ENCODE measurements at regions not wholly inside any gene's neighbourhood (a gene's known extent, or its start where the extent isn't known, plus 50 kb on each side); places are given as distances from the start of the nearest gene placed in this dataset.
"Not testable (repeated sequence)": the region's sequence is repeated elsewhere in the genome, so short reads cannot be mapped to it uniquely, and the experiment has no call there.

GRCh38 chr5:121006217-121006616 is 542.1 kb downstream of the PRR16 start:
- no peak for DNase-seq

DNA sequence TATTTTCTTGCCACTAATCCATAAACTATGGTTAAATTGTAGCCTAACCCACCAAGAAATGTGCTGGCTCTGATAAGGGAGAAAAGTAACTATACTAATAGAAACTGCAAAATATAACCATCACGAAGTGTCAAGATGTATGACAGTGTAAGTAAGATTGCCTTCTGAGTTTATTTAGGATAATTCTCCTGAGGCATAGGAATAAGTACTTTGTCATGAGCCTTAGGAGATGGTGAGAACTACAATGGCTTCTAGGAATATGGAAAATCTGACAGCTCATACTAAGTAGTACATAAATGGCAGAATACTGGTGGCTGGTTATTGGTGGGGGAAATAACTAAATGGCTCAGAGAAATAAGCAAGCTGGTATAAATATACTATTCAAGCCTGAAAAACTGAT is 543.9 kb downstream of the PRR16 start:
- no peak for DNase-seq

GRCh38 chr5:121009058-121009457 is 545.0 kb downstream of the PRR16 start:
- no peak for DNase-seq

- no peak for DNase-seq
Observed at GRCh38 chr5:121018004-121018403, 553.9 kb downstream of the PRR16 start.

DNA sequence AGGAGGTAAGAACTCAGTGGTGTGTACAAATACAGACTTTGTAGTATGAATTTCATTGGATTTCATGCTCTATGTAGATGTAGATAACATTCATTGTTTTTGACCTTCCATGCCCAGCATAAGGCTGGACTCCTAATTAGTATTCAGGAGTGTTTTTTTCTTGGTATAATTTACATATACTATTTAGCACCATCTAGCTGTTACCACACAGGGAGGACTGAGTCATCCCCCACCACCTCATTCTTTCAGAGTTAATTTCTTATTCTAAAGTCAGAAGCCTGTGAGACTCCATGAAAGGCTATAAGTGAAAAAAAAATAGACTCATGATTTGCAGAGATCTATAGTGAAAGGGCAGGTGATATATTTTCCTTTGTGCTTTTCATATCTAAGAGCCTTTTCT is 555.0 kb downstream of the PRR16 start:
- no peak for DNase-seq

GRCh38 chr5:121019734-121020133 is 555.6 kb downstream of the PRR16 start:
- DNase-seq, result no peak

DNA sequence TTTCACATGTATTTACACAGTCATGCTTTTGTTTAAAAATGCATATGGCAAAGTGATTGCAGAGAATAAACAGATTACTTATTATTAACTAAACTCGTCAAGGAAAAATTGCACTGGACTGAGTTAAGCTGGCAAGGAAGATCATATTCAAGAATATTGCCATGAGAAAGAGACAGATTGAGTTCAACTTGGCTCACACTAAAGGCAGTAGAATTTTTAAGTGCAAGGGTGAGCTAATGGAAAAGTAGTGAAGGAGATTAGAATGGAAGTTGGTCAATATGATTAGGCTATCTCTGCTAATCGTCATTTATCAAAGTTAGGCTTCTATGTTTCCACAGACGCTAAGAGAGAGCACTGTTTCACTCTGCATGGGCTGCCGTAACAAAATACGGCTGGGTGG is 557.6 kb downstream of the PRR16 start:
- no peak for DNase-seq

GRCh38 chr5:121024416-121025311 is 560.6 kb downstream of the PRR16 start:
- no peak for DNase-seq

GRCh38 chr5:121025671-121026070 is 561.6 kb downstream of the PRR16 start:
- DNase-seq, result no peak

- DNase-seq, result no peak
Observed at GRCh38 chr5:121027636-121028035, 563.5 kb downstream of the PRR16 start.

DNA sequence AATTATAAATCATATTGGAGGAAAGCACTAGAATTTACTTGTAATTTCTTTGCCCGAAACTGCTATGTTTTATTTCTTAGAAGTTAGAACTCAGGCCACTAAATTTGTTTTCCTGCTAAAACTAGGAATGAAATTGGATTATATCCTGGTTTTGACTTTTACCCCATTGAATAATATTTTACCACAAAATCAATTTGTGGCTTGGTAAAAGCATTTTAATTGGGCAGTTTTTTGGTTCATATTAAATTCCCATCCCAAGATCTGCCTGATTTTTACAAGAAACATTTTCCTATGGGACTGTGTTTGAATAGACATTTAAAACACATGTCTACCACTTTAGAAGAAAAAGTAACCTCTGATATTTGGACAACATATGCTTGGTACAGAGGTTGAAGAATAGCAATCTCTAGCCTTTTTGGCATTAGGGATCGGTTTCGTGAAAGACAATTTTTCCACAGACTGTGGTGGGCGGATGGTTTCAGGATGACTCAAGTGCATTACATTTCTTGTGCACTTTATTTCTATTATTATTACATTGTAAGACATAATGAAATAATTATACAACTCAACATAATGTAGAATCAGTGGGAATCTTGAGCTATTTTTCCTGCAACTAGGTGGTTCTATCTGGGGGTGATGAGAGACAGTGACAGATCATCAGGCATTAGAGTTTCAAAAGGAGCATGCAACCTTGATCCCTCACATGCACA is 565.6 kb downstream of the PRR16 start:
- DNase-seq, result no peak

DNA sequence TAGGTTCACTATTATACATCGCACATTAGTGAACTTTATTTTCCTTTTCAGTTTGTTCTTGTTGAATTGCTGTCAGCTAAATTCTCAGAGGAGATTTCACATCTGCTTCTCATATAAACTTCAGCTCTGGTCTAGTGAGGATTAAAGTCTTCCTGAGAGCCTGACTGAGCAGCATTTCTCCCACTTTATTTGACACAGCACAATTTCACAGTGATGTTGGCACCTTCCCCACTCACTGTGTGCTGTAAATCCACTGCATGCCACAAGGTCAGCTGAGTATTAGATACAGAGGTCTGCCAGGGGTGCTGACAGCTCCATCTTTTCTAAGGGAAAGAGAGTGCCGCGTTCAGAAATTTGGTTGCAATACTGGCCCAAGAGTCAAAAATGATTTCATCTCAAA is 567.4 kb downstream of the PRR16 start:
- no peak for DNase-seq

GRCh38 chr5:121033334-121033733 is 569.2 kb downstream of the PRR16 start:
- no peak for DNase-seq

- no peak for DNase-seq
Observed at GRCh38 chr5:121038438-121038837, 574.3 kb downstream of the PRR16 start.

DNA sequence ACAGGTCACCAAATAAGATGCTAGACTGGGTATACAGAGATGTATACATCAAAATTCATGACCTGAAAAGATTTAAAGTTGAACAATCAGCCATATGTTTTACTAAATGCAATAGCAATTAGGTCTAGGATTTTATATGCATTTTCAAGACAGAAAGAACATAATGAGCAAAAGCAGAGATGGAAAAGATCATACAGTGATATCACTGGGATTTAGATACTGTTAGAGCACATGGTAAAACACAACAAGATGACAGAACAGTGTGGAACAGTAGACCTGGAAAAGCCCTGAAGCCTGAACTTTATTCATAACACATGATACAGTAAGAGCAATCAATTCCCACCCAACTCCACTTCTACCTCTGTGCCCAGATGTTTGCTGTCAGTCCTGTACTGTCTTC is 585.9 kb downstream of the PRR16 start:
- no peak for DNase-seq

DNA sequence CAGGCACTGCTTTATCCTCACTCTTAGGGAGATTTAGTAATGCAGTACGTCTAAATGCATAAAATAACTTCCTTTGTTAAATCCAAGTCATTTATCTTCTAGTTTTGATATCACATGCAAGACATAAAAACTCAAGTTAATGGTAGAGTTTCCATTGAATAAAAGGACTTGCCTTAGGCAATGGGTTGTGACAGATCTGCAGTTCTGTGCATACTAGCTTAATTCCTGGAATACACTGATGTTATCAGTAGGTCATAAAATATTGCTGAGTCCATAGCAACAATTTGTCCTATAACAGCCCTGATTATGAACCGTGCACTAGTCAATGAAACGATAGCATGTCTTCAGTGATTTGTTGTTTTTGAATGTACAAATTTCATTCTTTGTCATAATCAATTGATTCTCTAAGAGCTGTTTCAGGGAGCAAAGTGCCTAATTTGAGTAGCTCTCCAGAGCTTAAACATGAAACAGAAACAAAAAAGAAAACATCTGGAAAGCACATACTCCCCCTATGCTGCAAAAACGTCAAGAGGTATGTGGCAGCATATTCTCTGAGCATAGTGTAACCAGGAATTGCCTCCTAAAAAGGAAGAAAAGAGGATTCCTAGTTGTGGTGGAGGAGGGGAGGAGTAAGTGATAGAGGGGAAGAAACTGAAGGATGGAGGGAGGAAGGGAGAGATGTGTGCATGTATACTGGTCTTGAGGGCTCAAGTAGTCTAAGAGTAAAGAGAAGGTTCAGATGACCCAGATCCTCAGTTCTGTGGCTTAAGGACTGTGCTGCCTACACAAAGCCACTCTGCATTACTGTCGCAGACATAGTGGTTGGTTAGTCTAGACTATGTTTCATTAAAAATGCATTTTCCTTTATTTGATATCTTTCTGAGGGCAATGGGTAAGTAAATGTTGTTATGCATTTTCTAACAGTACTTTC is 589.2 kb downstream of the PRR16 start:
- DNase-seq, result no peak

DNA sequence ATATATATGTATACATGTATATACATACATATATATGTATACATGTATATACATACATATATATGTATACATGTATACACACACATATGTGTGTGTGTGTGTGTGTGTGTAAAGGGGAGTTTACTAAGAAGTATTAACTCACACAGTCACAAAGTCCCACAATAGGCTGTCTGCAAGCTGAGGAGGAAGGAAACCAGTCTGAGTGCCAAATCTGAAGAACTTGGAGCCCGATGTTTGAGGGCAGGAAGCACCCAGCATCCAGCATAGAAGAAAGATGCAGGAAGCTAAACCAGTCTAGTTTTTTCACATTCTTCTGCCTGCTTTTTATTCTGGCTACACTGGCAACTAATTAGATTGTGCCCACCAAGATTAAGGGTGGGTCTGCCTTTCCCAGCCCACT is 591.5 kb downstream of the PRR16 start:
- no peak for DNase-seq

DNA sequence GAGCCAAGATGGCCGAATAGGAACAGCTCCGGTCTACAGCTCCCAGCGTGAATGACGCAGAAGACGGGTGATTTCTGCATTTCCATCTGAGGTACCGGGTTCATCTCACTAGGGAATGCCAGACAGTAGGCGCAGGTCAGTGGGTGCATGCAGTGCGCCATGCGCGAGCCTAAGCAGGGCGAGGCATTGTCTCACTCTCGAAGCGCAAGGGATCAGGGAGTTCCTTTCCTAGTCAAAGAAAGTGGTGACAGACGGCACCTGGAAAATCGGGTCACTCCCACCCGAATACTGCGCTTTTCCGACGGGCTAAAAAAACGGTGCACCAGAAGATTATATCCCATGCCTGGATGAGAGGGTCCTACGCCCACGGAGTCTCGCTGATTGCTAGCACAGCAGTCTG is 600.1 kb downstream of the PRR16 start:
- not testable (repeated sequence) for DNase-seq

DNA sequence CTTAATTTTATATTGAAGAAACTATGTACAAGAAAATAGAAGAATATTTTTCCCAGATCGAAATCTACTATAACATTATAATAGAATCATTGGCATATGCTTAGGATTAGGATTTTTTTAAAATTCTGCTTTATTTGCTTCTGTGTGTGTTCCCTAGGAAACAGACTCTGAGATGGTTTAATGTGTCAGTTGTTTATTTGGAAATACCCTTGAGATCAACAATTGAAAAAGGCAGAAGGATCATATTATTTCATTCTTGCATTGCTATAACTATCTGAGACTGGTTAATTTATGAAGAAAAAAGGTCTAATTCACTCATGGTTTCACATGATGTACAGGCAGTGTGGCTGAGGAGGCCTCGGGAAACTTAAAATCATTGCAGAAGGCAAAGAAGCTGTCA is 622.6 kb downstream of the PRR16 start:
- DNase-seq, result no peak

- DNase-seq, result no peak
Observed at GRCh38 chr5:121087560-121087959, 623.5 kb downstream of the PRR16 start.

GRCh38 chr5:121088341-121088740 is 624.2 kb downstream of the PRR16 start:
- DNase-seq, result no peak

GRCh38 chr5:121090822-121091221 is 626.7 kb downstream of the PRR16 start:
- DNase-seq, result no peak

GRCh38 chr5:121100931-121101330 is 636.8 kb downstream of the PRR16 start:
- no peak for DNase-seq

All from inflammatory macrophage (primary cell).